SK-N-SH (cell line): ENCODE measurements at regions not wholly inside any gene's neighbourhood (a gene's known extent, or its start where the extent isn't known, plus 50 kb on each side); places are given as distances from the start of the nearest gene placed in this dataset.

Source experiments
- CTCF ChIA-PET: fragments of 300-600, 350-600 bp; formaldehyde crosslinking; extraction: SDS; loops from one replicate; lab custom pipeline; 2021; lab: Yijun Ruan, JAX
- POLR2A ChIA-PET: fragments of 350-600 bp; sonication (Branson Sonifier 250); formaldehyde crosslinking; extraction: SDS; loops from one replicate; lab custom pipeline; 2020; ENCODE audit warnings: antibody characterized with exemption, inconsistent platforms; lab: Yijun Ruan, JAX
- DNase-seq: peaks from one replicate; pipeline ENCODE4 v3.0.0; 2012
- H2AFZ ChIP-seq: fragments of 200-600 bp; sonication (generic); 2 replicates; pipeline ENCODE4 v1.8.1; 2016; ENCODE audit warnings: antibody characterized with exemption, mild to moderate bottlenecking, low read depth
- H3F3A ChIP-seq: fragments of 200-600 bp; sonication (generic); replicated peaks from 2 replicates; pipeline ENCODE3; 2016; ENCODE audit warnings: antibody characterized with exemption, mild to moderate bottlenecking; ENCODE audit not compliant: insufficient read depth
- H3K27ac ChIP-seq, 2 experiments: fragments of 200-500 bp in 1 of 2; fragments of 200-600 bp in 1 of 2; sonication (Bioruptor generic) in 1 of 2; sonication (generic), shearing (Covaris generic) in 1 of 2; 2 replicates each; pipeline versions ENCODE4 v1.5.1 to v1.6.1; 2014 to 2016; ENCODE audit warnings: low read depth in 2 of 2, inconsistent platforms in 1 of 2, low read length in 1 of 2, mild to moderate bottlenecking in 1 of 2, mixed read lengths in 1 of 2
- H3K27me3 ChIP-seq: fragments of 200-600 bp; sonication (generic), shearing (Covaris generic); 2 replicates; pipeline ENCODE4 v1.6.1; 2016; ENCODE audit warnings: mixed run types; ENCODE audit not compliant: insufficient read depth
- H3K36me3 ChIP-seq, 2 experiments: fragments of 200-500 bp in 1 of 2; fragments of 200-600 bp in 1 of 2; sonication (Bioruptor generic) in 1 of 2; sonication (generic) in 1 of 2; replicated peaks in 1 of 2; 2 replicates each; pipeline versions ENCODE3 to v1.5.1; 2014 to 2016; ENCODE audit warnings: low read length in 1 of 2, mild to moderate bottlenecking in 1 of 2; ENCODE audit not compliant: insufficient read depth in 2 of 2, control insufficient read depth in 1 of 2
- H3K4me1 ChIP-seq, 2 experiments: fragments of 200-500 bp in 1 of 2; fragments of 200-600 bp in 1 of 2; sonication (Bioruptor generic) in 1 of 2; sonication (generic), shearing (Covaris generic) in 1 of 2; 2 replicates each; pipeline versions ENCODE4 v1.5.1 to v1.6.1; 2014 to 2016; ENCODE audit warnings: low read depth in 1 of 2, low read length in 1 of 2, mixed run types in 1 of 2; ENCODE audit not compliant: insufficient read depth in 2 of 2, control insufficient read depth in 1 of 2
- H3K4me2 ChIP-seq: fragments of 200-600 bp; sonication (generic), shearing (Covaris generic); 2 replicates; pipeline ENCODE4 v1.6.1; 2017; ENCODE audit warnings: mixed run types
- H3K4me3 ChIP-seq, 2 experiments: fragments of 200-500 bp in 1 of 2; fragments of 200-600 bp in 1 of 2; sonication (Bioruptor generic) in 1 of 2; sonication (generic), shearing (Covaris generic) in 1 of 2; 2 replicates each; pipeline versions ENCODE4 v1.5.1 to v1.8.1; 2014 to 2016; ENCODE audit warnings: low read depth in 2 of 2, inconsistent platforms in 1 of 2, low read length in 1 of 2, mild to moderate bottlenecking in 1 of 2, mixed read lengths in 1 of 2, moderate library complexity in 1 of 2
- H3K79me2 ChIP-seq: fragments of 200-600 bp; sonication (generic); 2 replicates; pipeline ENCODE4 v1.8.1; 2017; ENCODE audit warnings: mild to moderate bottlenecking; ENCODE audit not compliant: insufficient read depth
- H3K9ac ChIP-seq: fragments of 200-600 bp; sonication (generic); 2 replicates; pipeline ENCODE4 v1.6.1; 2017; ENCODE audit warnings: mixed run types
- H3K9me2 ChIP-seq: fragments of 200-600 bp; sonication (generic); 2 replicates; pipeline ENCODE4 v1.6.1; 2017; ENCODE audit warnings: mixed run types
- H3K9me3 ChIP-seq: fragments of 200-600 bp; sonication (generic); 2 replicates; pipeline ENCODE4 v1.6.1; 2017; ENCODE audit warnings: mixed run types, mild to moderate bottlenecking, moderate library complexity
- H4K20me1 ChIP-seq: fragments of 200-600 bp; sonication (generic); 2 replicates; pipeline ENCODE4 v1.6.1; 2017; ENCODE audit warnings: mild to moderate bottlenecking, mixed run types; ENCODE audit not compliant: insufficient read depth
- CHD2 ChIP-seq: fragments of 150-350 bp; IDR thresholded peaks from 2 replicates; pipeline ENCODE4 v1.6.1; 2018; ENCODE audit warnings: low read length; ENCODE audit not compliant: partially characterized antibody
- EP300 ChIP-seq, 2 experiments: IDR thresholded peaks; 2 replicates each; pipeline versions ENCODE4 v1.4.0 to v1.6.1; 2012; ENCODE audit warnings: borderline replicate concordance in 1 of 2, low read depth in 1 of 2, low read length in 1 of 2
- EZH2phosphoT487 ChIP-seq: fragments of 200-600 bp; sonication (generic); IDR thresholded peaks from 2 replicates; pipeline ENCODE4 v1.6.1; 2017; ENCODE audit warnings: low read depth, mixed run types, mild to moderate bottlenecking, antibody characterized with exemption, moderate library complexity, borderline replicate concordance
- FOXJ3 ChIP-seq: sonication (generic); formaldehyde crosslinking; IDR thresholded peaks from 2 replicates; pipeline ENCODE4 v1.5.1; 2020; ENCODE audit warnings: mild to moderate bottlenecking, missing genetic modification reagents
- GATA2 ChIP-seq: sonication (generic); formaldehyde crosslinking; IDR thresholded peaks from 2 replicates; pipeline ENCODE4 v1.5.0; 2020; ENCODE audit warnings: mild to moderate bottlenecking, missing genetic modification reagents
- IRF3 ChIP-seq: fragments of 150-350 bp; IDR thresholded peaks from 2 replicates; pipeline ENCODE4 v1.6.1; 2016; ENCODE audit warnings: mild to moderate bottlenecking, low read depth, low read length
- MEF2A ChIP-seq: IDR thresholded peaks from 2 replicates; pipeline ENCODE4 v1.4.0; 2012; ENCODE audit warnings: low read depth, borderline replicate concordance
- MXI1 ChIP-seq: IDR thresholded peaks from 2 replicates; pipeline ENCODE4 v1.6.1; 2012; ENCODE audit warnings: mild to moderate bottlenecking, low read depth, low read length, improper control_type of control experiment
- NFIC ChIP-seq: IDR thresholded peaks from 2 replicates; pipeline ENCODE4 v1.4.0; 2012; ENCODE audit warnings: borderline replicate concordance
- NRF1 ChIP-seq: IDR thresholded peaks from 2 replicates; pipeline ENCODE4 v1.6.1; 2012; ENCODE audit warnings: low read depth, mild to moderate bottlenecking, low read length
- PBX3 ChIP-seq: IDR thresholded peaks from 2 replicates; pipeline ENCODE4; 2012
- RCOR1 ChIP-seq: fragments of 150-350 bp; IDR thresholded peaks from 2 replicates; pipeline ENCODE4 v1.6.1; 2017; ENCODE audit warnings: antibody characterized with exemption, low read length
- RXRA ChIP-seq: IDR thresholded peaks from 2 replicates; pipeline ENCODE4 v1.4.0; 2012; ENCODE audit warnings: low read depth, mild to moderate bottlenecking, borderline replicate concordance
- SIN3A ChIP-seq: IDR thresholded peaks from 2 replicates; pipeline ENCODE4 v1.6.1; 2012; ENCODE audit warnings: low read depth, mild to moderate bottlenecking, low read length, moderate library complexity, borderline replicate concordance
- SMC3 ChIP-seq: IDR thresholded peaks from 2 replicates; pipeline ENCODE4 v1.6.1; 2012; ENCODE audit warnings: low read depth, low read length, improper control_type of control experiment
- TAF1 ChIP-seq: IDR thresholded peaks from 2 replicates; pipeline ENCODE4 v1.6.1; 2012; ENCODE audit warnings: low read depth, mild to moderate bottlenecking, low read length, moderate library complexity, borderline replicate concordance
- TCF12 ChIP-seq: IDR thresholded peaks from 2 replicates; pipeline ENCODE4 v1.4.0; 2012
- USF1 ChIP-seq: IDR thresholded peaks from 2 replicates; pipeline ENCODE4 v1.4.0; 2012; ENCODE audit warnings: low read depth, borderline replicate concordance
- WGBS: methylation state at CpG from one replicate; pipeline ENCODE4 v1.1.6; 2017; ENCODE audit warnings: low lambda C conversion rate; 5-methylcytosine and 5-hydroxymethylcytosine counted together

GRCh38 chr7:136069840-136070529 lies 92.8 kb upstream of the MTPN start (continued):
- TF ChIP-seq PBX3 (no peak), FOXJ3 (CRISPR knock-in tag) (no peak)

- Histone ChIP-seq H3F3A (no peaks in the 10 kb centered on the region), H3K4me2 (no peak overlapping the region), H3K4me3 (no peak overlapping the region), H3K9ac (no peak overlapping the region), H3K27ac (no peak overlapping the region), H3K27me3 (no peaks in the 10 kb centered on the region), H3K4me1 (peaks cover 0 to 2% of the 10 kb centered on the region in 2 experiments; a peak in 2 of 4 replicates), H3K36me3 (no peaks in the 10 kb centered on the region), H4K20me1 (no peaks in the 10 kb centered on the region), H2AFZ (no peak overlapping the region), H3K9me2 (no peaks in the 10 kb centered on the region), H3K79me2 (no peaks in the 10 kb centered on the region), H3K9me3 (no peaks in the 10 kb centered on the region)
- TF ChIP-seq FOXJ3 (CRISPR knock-in tag) (no peak), IRF3 (no peak), EP300 (IDR thresholded peaks at IDR 0.05; ENCODE audit: borderline replicate concordance in 1 of 2, low read depth in 1 of 2, low read length in 1 of 2) (no peak), CHD2 (no peak), NFIC (no peak), RCOR1 (no peak), EZH2phosphoT487 (no peak), USF1 (no peak), SIN3A (no peak), MXI1 (no peak), RXRA (no peak), GATA2 (no peak), MEF2A (no peak), NRF1 (no peak), SMC3 (no peak), TAF1 (no peak), TCF12 (no peak)
- CTCF ChIA-PET, result interaction anchor here (0.7 kb wide), 1 partner anchor 8 kb away, joined by 3 read pairs; no protein-coding TSS in a partner anchor
- POLR2A ChIA-PET, result no interaction called here
- WGBS, result 81% methylated on average over 1 of the region's 1 CpG
- DNase-seq, result no peak
Measured at GRCh38 chr7:136067277-136067676, 90.1 kb upstream of the MTPN start.
